Activated CD4-positive, alpha-beta T cell treated with anti-CD3 and anti-CD28 coated beads, Interleukin-2, amount 50 U/mL, for 16 hours (primary cell): ENCODE measurements at regions not wholly inside any gene's neighbourhood (a gene's known extent, or its start where the extent isn't known, plus 50 kb on each side); places are given as distances from the start of the nearest gene placed in this dataset.

Experiments
- DNase-seq: peaks from one replicate; pipeline ENCODE4 v3.0.0-alpha.2; 2020

- DNase-seq: no peak
These were observed 845.9 kb upstream of the PCDH9 start for GRCh38 chr13:68076046-68076445.

DNA sequence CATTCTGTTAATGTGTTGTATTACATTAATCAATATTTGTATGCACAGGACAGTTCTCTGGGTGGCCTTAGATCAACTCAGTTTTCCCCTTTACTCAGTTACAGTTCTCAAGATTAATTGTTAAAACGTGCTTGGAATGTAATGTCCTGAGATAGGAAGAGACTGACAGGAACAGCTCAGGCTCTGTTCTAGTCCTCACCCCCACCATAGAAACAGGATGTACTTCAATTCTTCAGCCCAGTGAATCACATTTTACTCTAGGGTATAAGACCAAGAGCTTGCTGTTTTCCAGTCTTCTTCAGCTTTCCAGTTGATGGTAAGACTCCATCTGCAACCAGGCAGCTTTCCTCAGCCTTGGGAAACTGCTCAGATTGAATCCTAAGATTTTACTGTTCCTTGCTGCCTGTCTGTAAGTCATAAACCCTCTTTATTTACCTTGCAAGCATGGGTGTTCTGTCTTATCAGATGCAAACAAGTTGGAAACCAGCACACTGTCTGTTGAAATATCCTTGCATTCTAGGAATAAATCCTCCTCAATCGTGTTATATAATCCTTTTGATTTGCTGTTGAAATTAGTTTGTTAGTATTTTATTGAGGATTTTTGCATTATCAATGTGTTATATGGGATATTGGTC, 836.9 kb upstream of the PCDH9 start:
- DNase-seq: no peak

DNA sequence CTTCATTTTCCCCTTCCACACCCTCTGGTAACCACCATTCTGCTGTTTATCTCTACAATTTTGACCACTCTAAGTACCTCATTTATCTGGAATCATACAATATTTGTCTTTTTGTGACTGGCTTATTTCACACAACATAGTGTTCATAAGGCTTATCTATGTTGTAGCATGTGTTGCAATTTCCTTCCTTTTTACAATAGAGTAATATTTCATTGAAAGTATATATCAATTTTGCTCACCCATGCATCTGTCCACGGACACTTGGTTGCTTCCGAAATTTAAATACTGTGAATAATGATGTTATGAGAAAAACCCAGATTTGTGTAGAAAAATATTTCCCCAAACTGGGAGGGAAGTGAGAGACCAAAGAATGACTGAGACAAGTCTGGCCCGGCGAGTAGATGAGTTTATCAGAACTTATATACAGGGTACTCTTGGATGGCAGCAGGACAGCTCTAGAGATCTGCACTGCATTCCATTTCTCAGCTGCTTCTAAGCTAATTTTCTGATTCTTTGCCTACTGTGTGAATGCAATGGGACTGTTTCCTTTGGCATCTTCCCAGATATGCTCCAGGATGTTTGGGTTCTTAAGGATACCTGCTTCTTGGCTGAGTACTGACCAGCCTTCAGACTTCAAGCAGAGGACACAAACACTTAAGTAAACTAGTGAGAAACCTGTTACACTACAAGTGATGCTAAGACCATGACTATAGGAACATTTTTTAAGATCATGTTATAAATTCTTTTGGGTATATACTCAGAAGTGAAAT, 834.0 kb upstream of the PCDH9 start:
- DNase-seq: no peak

- no peak for DNase-seq
These were observed 833.0 kb upstream of the PCDH9 start for GRCh38 chr13:68063181-68063580.

GRCh38 chr13:68057836-68058235, 827.7 kb upstream of the PCDH9 start:
- no peak for DNase-seq

DNA sequence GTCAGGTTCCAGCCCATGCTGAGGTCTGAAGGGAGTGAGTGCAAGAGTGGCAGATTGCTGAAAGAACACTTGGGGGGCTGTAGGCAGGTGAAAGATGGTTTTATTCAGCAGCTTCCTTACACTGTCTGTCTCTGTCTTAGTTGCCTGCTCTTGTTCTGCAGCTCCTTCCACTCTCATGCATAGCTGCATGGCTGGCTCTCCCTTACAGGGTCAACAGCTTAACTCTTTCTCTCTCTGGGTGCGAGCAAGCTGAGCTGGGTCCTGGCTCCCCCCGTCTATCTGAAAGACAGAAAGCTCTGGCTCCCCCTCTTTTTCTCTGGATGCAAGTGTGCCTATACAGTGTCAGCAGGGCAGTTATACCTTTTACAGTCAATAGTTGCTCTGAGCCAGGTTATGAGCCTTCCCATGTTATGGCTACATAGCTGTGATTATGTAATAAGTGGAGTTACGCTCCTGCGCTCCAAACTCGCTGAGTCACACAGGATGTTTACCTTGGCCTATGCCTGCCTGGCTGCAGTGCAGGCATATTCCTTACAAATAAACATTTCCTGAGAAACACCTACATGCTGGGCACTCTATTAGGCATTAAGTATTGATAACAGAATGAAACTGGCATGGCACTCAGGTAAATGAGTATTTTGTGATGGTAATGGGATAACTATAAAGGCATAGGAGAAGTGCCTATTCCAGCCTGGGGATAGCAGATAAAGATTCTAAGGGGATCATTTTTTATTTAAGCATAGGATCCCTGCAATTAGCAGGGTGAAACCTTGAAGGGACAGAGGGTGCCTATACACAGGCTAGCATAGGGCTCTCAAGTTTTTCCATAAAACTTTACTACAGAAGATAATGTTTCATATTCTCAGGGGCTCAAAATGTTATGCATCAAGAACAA, 826.9 kb upstream of the PCDH9 start:
- no peak for DNase-seq

- DNase-seq: no peak
These were observed 821.8 kb upstream of the PCDH9 start for GRCh38 chr13:68051910-68052309.

DNA sequence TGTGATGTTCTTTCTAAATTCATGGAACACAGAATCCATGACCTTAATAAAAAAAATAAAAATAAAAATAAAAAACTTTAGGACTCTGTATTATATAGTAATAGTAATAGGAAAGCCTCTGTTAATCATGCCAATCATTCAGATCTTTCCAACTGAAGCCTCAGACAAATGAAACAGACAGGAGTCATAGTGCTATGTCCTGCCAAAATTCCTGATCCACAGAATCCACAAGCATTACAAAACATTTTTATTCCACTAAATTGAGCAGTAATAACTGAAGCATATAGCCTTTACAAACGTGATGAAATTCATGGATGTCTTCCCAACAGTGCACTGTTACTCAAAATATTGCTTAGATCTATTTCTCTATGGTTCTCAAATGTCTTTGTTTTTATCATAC, 820.6 kb upstream of the PCDH9 start:
- DNase-seq: no peak

DNA sequence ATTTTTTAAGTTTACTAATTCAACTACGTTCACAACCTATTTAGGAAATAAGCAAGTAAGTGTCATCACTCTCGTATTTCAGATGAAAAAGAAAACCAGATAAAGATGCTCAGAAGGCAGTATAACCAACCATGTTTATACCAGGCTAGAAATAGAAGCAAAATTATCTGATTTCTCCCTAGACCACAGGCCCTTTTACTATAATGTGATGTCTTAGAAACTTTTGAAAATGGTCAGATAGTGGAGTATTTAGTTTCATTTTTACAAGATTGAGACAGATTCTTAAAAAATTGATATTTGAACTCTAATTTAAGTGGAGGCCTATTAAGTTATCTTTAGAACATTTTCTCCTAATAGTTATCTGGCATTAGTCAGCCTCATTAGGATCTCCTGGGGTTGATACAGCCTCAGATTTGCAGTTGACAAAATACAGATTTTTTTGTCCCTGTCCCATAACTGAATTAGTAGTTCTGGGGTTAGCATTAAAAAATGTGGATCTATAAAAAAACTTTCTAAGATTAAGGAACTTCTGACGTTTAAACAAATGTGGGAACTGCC, 818.7 kb upstream of the PCDH9 start:
- DNase-seq: no peak

DNA sequence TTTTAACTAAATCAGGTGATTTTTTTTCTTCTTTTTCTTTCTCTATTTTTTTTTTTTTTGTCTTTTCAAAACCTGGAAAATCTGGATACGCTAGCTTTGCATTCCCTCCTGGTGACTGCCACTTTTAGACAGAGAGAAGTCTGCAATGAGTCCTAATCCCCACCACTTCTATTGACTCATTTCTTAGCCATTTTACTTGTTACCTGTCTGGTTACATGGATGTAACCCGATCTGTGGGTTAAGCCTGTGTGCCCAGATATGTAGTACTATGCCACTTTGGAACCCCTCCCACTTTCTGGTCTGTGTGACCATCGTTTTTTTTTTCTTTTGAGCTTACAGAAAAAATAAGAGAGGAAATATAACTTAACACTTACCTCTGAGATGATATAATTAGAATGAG, 817.8 kb upstream of the PCDH9 start:
- DNase-seq: no peak

GRCh38 chr13:68046903-68047302, 816.8 kb upstream of the PCDH9 start:
- no peak for DNase-seq

GRCh38 chr13:68030152-68030809, 800.1 kb upstream of the PCDH9 start:
- no peak for DNase-seq

- no peak for DNase-seq
These were observed 798.6 kb upstream of the PCDH9 start for GRCh38 chr13:68028701-68029100.

- no peak for DNase-seq
These were observed 797.2 kb upstream of the PCDH9 start for GRCh38 chr13:68027306-68027705.

- no peak for DNase-seq
These were observed 795.9 kb upstream of the PCDH9 start for GRCh38 chr13:68026077-68026476.

DNA sequence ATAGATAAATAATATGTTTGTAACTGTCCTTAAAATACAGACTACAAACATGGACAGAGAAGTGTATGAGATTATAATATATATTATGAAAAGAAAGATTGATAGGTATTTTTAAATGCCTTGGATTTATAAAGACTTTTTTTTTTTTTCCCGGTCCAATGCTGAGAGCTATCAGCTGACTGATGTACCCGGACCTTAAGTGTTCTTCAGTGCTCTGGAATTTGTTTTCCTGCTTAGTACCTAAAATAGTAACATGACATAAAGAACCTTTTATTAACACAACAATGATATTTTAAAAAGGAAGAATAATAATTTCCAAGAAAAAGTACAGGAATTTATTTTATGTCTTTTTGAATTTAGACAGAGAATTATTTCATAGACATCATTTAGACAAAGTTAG, 795.5 kb upstream of the PCDH9 start:
- DNase-seq: no peak

- no peak for DNase-seq
These were observed 793.9 kb upstream of the PCDH9 start for GRCh38 chr13:68023838-68024581.

DNA sequence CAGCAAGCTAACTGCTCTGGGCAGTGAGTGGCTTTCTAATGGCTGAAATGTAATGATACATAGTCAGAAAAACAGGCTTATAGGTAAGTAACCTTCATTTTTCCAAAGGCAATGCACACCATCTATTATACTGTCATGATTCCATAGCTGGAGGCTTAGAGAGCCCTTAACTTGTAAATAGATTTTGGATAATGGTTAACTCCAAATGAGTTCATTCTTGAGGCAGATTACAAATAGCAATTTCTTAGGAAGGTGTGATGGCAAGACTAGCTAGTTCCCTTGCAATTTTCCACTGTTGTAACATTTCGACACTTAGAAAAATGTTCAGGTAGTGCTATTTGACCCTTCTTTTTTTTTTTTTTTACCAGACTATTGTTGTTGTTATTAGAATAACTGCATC, 789.8 kb upstream of the PCDH9 start:
- DNase-seq: no peak

DNA sequence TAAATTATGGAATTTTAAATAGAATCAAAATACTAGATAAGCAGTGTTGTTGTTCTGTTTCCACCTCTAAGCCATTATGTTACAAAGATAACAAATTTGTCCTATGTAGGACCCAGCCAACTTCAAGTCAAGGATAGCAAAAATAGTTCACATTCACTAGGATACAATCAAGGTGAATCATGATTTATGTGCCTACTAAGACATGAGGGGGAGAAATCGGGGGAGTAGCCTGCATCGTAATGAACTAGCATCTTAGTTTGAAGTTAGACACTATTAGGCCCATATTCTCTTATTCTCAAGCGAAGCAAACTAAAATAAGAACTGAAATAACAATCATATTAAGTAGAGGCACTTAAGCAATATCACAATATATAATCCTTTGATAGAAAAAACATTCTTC, 779.4 kb upstream of the PCDH9 start:
- no peak for DNase-seq

DNA sequence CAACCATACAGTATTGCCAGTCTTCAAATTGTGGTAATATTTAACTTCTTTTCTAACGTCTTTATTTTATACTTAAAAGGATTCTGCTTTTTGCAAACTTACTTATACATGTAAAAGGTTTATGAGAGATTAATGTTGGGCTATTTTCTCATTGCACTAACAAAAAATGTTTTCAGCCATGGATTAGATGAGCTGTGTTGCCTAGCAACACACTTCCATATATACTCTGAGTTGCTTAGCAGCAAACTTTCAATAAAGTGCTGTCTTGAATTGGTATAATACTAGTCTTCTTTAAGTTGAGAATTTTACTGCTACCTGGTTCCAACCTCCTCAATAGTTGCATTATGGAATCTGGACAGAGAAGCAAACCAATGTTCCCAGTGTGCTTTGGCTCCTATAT, 777.4 kb upstream of the PCDH9 start:
- no peak for DNase-seq

DNA sequence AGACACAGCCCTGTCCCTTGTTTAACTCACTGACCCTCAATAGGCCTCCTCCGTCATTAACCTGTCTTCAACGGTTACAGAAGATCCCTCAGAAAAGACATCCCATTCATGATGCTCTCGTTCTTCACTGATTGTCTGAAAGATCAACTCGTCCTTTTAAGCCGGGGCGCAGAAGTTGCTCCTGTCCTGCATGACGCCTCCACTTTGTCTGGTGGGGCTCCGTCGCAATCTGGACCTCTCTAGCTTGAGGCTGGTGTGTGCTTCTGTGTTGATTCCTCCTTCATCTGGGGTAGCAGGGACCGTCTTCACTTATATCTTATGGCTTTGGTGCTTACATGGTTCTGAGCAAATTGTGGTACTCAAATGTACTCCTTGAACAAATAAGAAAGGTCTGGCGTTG, 766.0 kb upstream of the PCDH9 start:
- DNase-seq: no peak

- DNase-seq: no peak
These were observed 760.7 kb upstream of the PCDH9 start for GRCh38 chr13:67990868-67991267.
